Esophagus squamous epithelium (tissue), 5 donors: ENCODE measurements at regions not wholly inside any gene's neighbourhood (a gene's known extent, or its start where the extent isn't known, plus 50 kb on each side); places are given as distances from the start of the nearest gene placed in this dataset.
A peak's percentile ranks its signal among the peaks of the same experiment; 100 is the strongest.
"Not testable (repeated sequence)": the region's sequence is repeated elsewhere in the genome, so short reads cannot be mapped to it uniquely, and the experiment has no call there.

Experiments used
- DNase-seq: peaks from one replicate; lab custom pipeline; 2025; lab: John Stamatoyannopoulos, UW
- H3K27ac ChIP-seq, 4 donors: fragments of 200-600 bp; sonication (generic); one replicate each; pipeline ENCODE4 v1.5.1; 2016 to 2019; ENCODE audit warnings: mild to moderate bottlenecking in 1 of 4
- H3K27me3 ChIP-seq, 4 donors: fragments of 200-600 bp; sonication (generic); 1 replicate in 3 of 4; 2 replicates in 1 of 4; pipeline versions ENCODE4 v1.5.1 to v1.6.0; 2017 to 2021; ENCODE audit warnings: antibody characterized with exemption in 1 of 4
- H3K36me3 ChIP-seq, 3 donors: fragments of 200-600 bp; sonication (generic); one replicate each; pipeline ENCODE4 v1.5.1; 2016 to 2019
- H3K4me1 ChIP-seq, 3 donors: fragments of 200-600 bp; sonication (generic); one replicate each; pipeline ENCODE4 v1.5.1; 2017 to 2019
- H3K4me3 ChIP-seq, 4 donors: fragments of 200-600 bp; sonication (generic); 1 replicate in 3 of 4; 2 replicates in 1 of 4; pipeline ENCODE4 v1.5.1; 2016 to 2019; ENCODE audit warnings: mild to moderate bottlenecking in 2 of 4, moderate library complexity in 1 of 4
- H3K9me3 ChIP-seq, 3 donors: fragments of 200-600 bp; sonication (generic); one replicate each; pipeline ENCODE4 v1.5.1; 2016 to 2019
- CTCF ChIP-seq, 6 experiments: fragments of 450-650 bp in 4 of 6; fragments of 200-600 bp in 2 of 6; sonication (generic) in 2 of 6; IDR thresholded peaks; one replicate each; pipeline ENCODE4 v1.5.1; 2016 to 2019; ENCODE audit warnings: antibody characterized with exemption in 6 of 6, mild to moderate bottlenecking in 4 of 6, moderate library complexity in 4 of 6
- POLR2A ChIP-seq, 4 donors: fragments of 450-650 bp; IDR thresholded peaks; one replicate each; pipeline ENCODE4 v1.6.1; 2017; ENCODE audit warnings: antibody characterized with exemption in 4 of 4, mild to moderate bottlenecking in 4 of 4, moderate library complexity in 3 of 4
- WGBS, 2 donors: methylation state at CpG; one replicate each; pipeline ENCODE4 v1.1.5; 2018; 5-methylcytosine and 5-hydroxymethylcytosine counted together
- intact Hi-C: fragments of 100-400 bp; cut with DNase I; formaldehyde crosslinking; loops from one replicate; pipeline ENCODE4 v1.15.0; 2022
- donor health status: DM: yes; HTN: yes; CAD: no.

GRCh38 chr13:76822698-76823267, 63.4 kb downstream of the KCTD12 start:
- H3K4me1 ChIP-seq: no peaks in the 10 kb centered on the region
- H3K4me3 ChIP-seq: no peak overlapping the region
- no peaks in the 10 kb centered on the region for H3K9me3 ChIP-seq
- TF ChIP-seq POLR2A (IDR thresholded peaks at IDR 0.05) (no peak), CTCF (IDR thresholded peaks at IDR 0.05) (peak in 3 of 6 experiments; percentile 6 to 42 (median 20))
- no peaks in the 10 kb centered on the region for H3K27me3 ChIP-seq
- DNase-seq: no peak
- 57 to 58% methylated on average over 2 of the region's 2 CpGs for WGBS, 2 donors
- no peak overlapping the region for H3K27ac ChIP-seq
- intact Hi-C loops: no loop called here
- H3K36me3 ChIP-seq: no peaks in the 10 kb centered on the region

- intact Hi-C loops: not testable (repeated sequence)
- peak overlapping the region in 2 of 4 donors; percentile 5 to 37 for H3K27ac ChIP-seq
- WGBS, 2 donors: 44 to 67% methylated on average over 1 of the region's 1 CpG
These were observed 65.0 kb downstream of the KCTD12 start for GRCh38 chr13:76821222-76821621.

GRCh38 chr13:76820759-76821158, 65.4 kb downstream of the KCTD12 start:
- Histone ChIP-seq H3K4me3 (no peak overlapping the region), H3K4me1 (no peaks in the 10 kb centered on the region), H3K9me3 (no peaks in the 10 kb centered on the region), H3K36me3 (no peaks in the 10 kb centered on the region), H3K27ac (peak overlapping the region in 1 of 4 donors; percentile 37), H3K27me3 (peaks cover 0 to 3% (median 0%) of the 10 kb centered on the region in 4 donors)
- intact Hi-C loops: no loop called here
- TF ChIP-seq POLR2A (IDR thresholded peaks at IDR 0.05) (no peak), CTCF (IDR thresholded peaks at IDR 0.05) (no peak)
- DNase-seq: no peak
- 82 to 83% methylated on average over 4 of the region's 4 CpGs for WGBS, 2 donors

More at GRCh38 chr13:76821222-76821621, 65.0 kb downstream of the KCTD12 start:
- not testable (repeated sequence) for H3K9me3 ChIP-seq, H3K4me3 ChIP-seq, DNase-seq, H3K27me3 ChIP-seq, H3K36me3 ChIP-seq, H3K4me1 ChIP-seq

- WGBS, 2 donors: 62 to 70% methylated on average over 5 of the region's 5 CpGs
- Histone ChIP-seq H3K4me3 (no peak overlapping the region), H3K4me1 (peaks cover 5 to 18% (median 11%) of the 10 kb centered on the region in 3 donors), H3K27ac (no peak overlapping the region), H3K27me3 (peaks cover 0 to 3% (median 0%) of the 10 kb centered on the region in 4 donors), H3K36me3 (no peaks in the 10 kb centered on the region), H3K9me3 (no peaks in the 10 kb centered on the region)
- TF ChIP-seq POLR2A (IDR thresholded peaks at IDR 0.05): no peak
- no peak for TF ChIP-seq CTCF (IDR thresholded peaks at IDR 0.05)
- intact Hi-C loops: no loop called here
- no peak for DNase-seq
These were observed 69.8 kb downstream of the KCTD12 start for GRCh38 chr13:76816394-76816793.

GRCh38 chr13:76815344-76815743, 70.9 kb downstream of the KCTD12 start:
- peaks cover 5 to 18% (median 11%) of the 10 kb centered on the region in 3 donors for H3K4me1 ChIP-seq
- intact Hi-C loops: no loop called here
- WGBS, 2 donors: 70 to 72% methylated on average over 2 of the region's 2 CpGs

More at GRCh38 chr13:76815344-76815743, 70.9 kb downstream of the KCTD12 start:
- TF ChIP-seq CTCF (IDR thresholded peaks at IDR 0.05): no peak
- TF ChIP-seq POLR2A (IDR thresholded peaks at IDR 0.05): no peak
- DNase-seq: no peak
- peaks cover 0 to 3% (median 0%) of the 10 kb centered on the region in 4 donors for H3K27me3 ChIP-seq
- H3K27ac ChIP-seq: no peak overlapping the region
- H3K36me3 ChIP-seq: no peaks in the 10 kb centered on the region
- no peaks in the 10 kb centered on the region for H3K9me3 ChIP-seq
- H3K4me3 ChIP-seq: no peak overlapping the region
